Suprapubic skin (tissue), 4 donors: ENCODE measurements at regions not wholly inside any gene's neighbourhood (a gene's known extent, or its start where the extent isn't known, plus 50 kb on each side); places are given as distances from the start of the nearest gene placed in this dataset.

Experiments used
- DNase-seq, 2 donors: peaks; one replicate each; pipeline ENCODE4 v3.0.0-alpha.2; 2019; ENCODE audit warnings: low spot score in 2 of 2
- H3K27ac ChIP-seq: fragments of 200-600 bp; sonication (generic); one replicate; pipeline ENCODE4 v1.5.1; 2019
- H3K27me3 ChIP-seq: fragments of 200-600 bp; sonication (generic); one replicate; pipeline ENCODE4 v1.5.1; 2019
- H3K36me3 ChIP-seq: fragments of 200-600 bp; sonication (generic); one replicate; pipeline ENCODE4 v1.5.1; 2019
- H3K4me1 ChIP-seq: fragments of 200-600 bp; sonication (generic); one replicate; pipeline ENCODE4 v1.5.1; 2019
- H3K4me3 ChIP-seq: fragments of 200-600 bp; sonication (generic); one replicate; pipeline ENCODE4 v1.5.1; 2019; ENCODE audit warnings: mild to moderate bottlenecking
- H3K9me3 ChIP-seq: fragments of 200-600 bp; sonication (generic); one replicate; pipeline ENCODE4 v1.5.1; 2019
- EP300 ChIP-seq: sonication (generic); formaldehyde crosslinking; IDR thresholded peaks from one replicate; pipeline ENCODE4 v1.6.1; 2017; ENCODE audit warnings: antibody characterized with exemption
- POLR2A ChIP-seq, 2 donors: fragments of 450-650 bp; IDR thresholded peaks; one replicate each; pipeline ENCODE4 v1.6.1; 2017; ENCODE audit warnings: antibody characterized with exemption in 2 of 2, mild to moderate bottlenecking in 2 of 2, moderate library complexity in 2 of 2
- POLR2AphosphoS5 ChIP-seq, 3 donors: sonication (generic); formaldehyde crosslinking; IDR thresholded peaks; one replicate each; pipeline ENCODE4 v1.6.1; 2017; ENCODE audit warnings: antibody characterized with exemption in 3 of 3
- WGBS: methylation state at CpG from one replicate; pipeline ENCODE4 v1.1.5; 2018; 5-methylcytosine and 5-hydroxymethylcytosine counted together
- TF ChIP-seq, protein P1 (sequence below), 2 donors: fragments of 200-600 bp in 1 of 2; fragments of 450-650 bp in 1 of 2; sonication (generic) in 1 of 2; IDR thresholded peaks; one replicate each; pipeline ENCODE4 v1.5.1; 2016 to 2019; ENCODE audit warnings: antibody characterized with exemption in 2 of 2, mild to moderate bottlenecking in 1 of 2, moderate library complexity in 1 of 2

DNA sequence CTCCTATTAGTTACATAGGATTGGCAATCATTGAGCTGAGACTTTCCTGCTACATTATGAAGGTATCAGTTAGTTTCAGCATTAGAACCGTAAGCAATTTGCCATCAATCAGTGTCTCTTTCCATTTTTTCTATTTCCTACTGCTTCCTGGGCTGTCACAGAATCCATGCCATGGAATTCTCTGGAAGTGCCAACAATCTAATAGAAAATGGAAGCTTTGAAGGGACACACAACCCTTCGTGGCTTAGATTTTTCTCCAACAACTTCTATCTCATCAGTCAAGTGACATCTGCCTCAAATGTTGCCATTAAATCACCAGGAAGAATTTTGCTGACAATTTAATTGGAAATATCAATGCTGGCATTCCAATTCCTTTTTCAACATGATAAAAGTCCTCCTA, 183.5 kb upstream of the PARD3B start:
- Histone ChIP-seq H3K4me3 (no peak overlapping the region), H3K27me3 (no peaks in the 10 kb centered on the region), H3K9me3 (no peaks in the 10 kb centered on the region), H3K27ac (no peak overlapping the region), H3K4me1 (peaks cover 7% of the 10 kb centered on the region), H3K36me3 (no peaks in the 10 kb centered on the region)
- TF ChIP-seq, protein P1, sequence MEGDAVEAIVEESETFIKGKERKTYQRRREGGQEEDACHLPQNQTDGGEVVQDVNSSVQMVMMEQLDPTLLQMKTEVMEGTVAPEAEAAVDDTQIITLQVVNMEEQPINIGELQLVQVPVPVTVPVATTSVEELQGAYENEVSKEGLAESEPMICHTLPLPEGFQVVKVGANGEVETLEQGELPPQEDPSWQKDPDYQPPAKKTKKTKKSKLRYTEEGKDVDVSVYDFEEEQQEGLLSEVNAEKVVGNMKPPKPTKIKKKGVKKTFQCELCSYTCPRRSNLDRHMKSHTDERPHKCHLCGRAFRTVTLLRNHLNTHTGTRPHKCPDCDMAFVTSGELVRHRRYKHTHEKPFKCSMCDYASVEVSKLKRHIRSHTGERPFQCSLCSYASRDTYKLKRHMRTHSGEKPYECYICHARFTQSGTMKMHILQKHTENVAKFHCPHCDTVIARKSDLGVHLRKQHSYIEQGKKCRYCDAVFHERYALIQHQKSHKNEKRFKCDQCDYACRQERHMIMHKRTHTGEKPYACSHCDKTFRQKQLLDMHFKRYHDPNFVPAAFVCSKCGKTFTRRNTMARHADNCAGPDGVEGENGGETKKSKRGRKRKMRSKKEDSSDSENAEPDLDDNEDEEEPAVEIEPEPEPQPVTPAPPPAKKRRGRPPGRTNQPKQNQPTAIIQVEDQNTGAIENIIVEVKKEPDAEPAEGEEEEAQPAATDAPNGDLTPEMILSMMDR (IDR thresholded peaks at IDR 0.05): no peak
- TF ChIP-seq EP300 (no peak), POLR2A (IDR thresholded peaks at IDR 0.05) (no peak), POLR2AphosphoS5 (IDR thresholded peaks at IDR 0.05) (no peak)
- WGBS: 66% methylated on average over 2 of the region's 2 CpGs
- no peak for DNase-seq

GRCh38 chr2:204362581-204362980, 182.7 kb upstream of the PARD3B start:
- TF ChIP-seq EP300 (no peak), POLR2AphosphoS5 (IDR thresholded peaks at IDR 0.05) (no peak), POLR2A (IDR thresholded peaks at IDR 0.05) (no peak)
- TF ChIP-seq, protein P1 (IDR thresholded peaks at IDR 0.05): no peak
- Histone ChIP-seq H3K9me3 (no peaks in the 10 kb centered on the region), H3K27me3 (no peaks in the 10 kb centered on the region), H3K36me3 (no peaks in the 10 kb centered on the region), H3K4me3 (no peak overlapping the region), H3K4me1 (peaks cover 7% of the 10 kb centered on the region), H3K27ac (no peak overlapping the region)
- no peak for DNase-seq
- 50% methylated on average over 1 of the region's 2 CpGs for WGBS

DNA sequence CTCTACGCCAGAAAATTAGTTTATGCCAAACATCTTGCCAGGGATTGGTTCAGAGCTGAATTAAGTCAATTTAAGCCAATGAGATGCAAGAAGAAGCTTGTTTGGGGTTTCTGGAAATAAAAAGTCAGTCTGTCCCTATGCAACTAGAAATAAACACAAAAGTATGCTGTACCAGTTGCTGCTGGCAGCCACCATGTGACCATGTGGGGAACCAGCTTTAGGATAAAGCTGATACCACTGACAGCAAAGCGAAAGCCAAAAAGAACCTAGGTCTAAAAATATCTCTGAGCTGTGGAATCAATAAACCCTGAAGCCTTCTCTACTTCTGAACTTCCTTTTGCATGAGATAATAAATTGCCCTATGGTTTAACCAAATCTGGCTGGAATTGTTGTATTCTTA, 181.8 kb upstream of the PARD3B start:
- no peak for DNase-seq
- Histone ChIP-seq H3K4me1 (peaks cover 7% of the 10 kb centered on the region), H3K27ac (no peak overlapping the region), H3K4me3 (no peak overlapping the region), H3K27me3 (no peaks in the 10 kb centered on the region), H3K36me3 (no peaks in the 10 kb centered on the region), H3K9me3 (no peaks in the 10 kb centered on the region)
- TF ChIP-seq EP300 (no peak), POLR2A (IDR thresholded peaks at IDR 0.05) (no peak), POLR2AphosphoS5 (IDR thresholded peaks at IDR 0.05) (no peak)
- TF ChIP-seq, protein P1 (IDR thresholded peaks at IDR 0.05): no peak
- WGBS: 58% methylated on average over 2 of the region's 2 CpGs

DNA sequence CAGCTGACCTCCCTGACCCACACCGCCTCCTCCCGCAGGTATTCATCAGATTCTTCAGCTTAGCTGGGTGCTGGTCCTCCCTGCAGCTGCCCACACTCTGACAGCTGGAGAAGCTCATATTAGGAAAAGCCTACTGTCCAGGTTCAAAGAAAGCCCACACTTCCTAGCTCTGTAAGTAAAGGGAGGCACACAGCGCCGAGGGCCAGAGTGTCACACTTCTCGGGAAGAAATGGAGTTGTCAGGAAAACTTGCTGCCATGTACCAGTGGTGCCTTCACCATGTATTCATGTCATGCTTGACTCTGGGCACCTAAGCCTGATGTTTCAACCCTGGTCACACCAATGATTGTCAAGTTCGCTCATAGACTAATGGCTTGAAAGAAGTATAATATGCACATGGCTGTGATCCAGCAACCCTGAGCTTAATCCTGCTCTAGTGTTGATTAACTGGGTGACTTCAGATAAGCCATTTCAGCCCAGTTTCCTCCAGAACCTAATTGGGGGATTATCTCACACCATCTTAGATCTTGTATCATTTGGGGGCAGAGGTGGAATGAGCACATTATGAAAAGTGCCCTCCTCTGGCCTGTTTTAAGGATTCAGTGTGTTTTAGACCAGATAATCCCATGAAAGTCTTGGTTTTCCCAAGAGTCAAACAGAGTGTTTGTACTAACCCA, 180.3 kb upstream of the PARD3B start:
- Histone ChIP-seq H3K27ac (no peak overlapping the region), H3K4me1 (peaks cover 10% of the 10 kb centered on the region), H3K27me3 (no peaks in the 10 kb centered on the region), H3K9me3 (no peaks in the 10 kb centered on the region), H3K4me3 (no peak overlapping the region), H3K36me3 (no peaks in the 10 kb centered on the region)
- TF ChIP-seq POLR2AphosphoS5 (IDR thresholded peaks at IDR 0.05) (no peak), POLR2A (IDR thresholded peaks at IDR 0.05) (no peak), EP300 (no peak)
- TF ChIP-seq, protein P1 (IDR thresholded peaks at IDR 0.05): no peak
- DNase-seq: no peak
- 100% methylated on average over 6 of the region's 6 CpGs for WGBS

DNA sequence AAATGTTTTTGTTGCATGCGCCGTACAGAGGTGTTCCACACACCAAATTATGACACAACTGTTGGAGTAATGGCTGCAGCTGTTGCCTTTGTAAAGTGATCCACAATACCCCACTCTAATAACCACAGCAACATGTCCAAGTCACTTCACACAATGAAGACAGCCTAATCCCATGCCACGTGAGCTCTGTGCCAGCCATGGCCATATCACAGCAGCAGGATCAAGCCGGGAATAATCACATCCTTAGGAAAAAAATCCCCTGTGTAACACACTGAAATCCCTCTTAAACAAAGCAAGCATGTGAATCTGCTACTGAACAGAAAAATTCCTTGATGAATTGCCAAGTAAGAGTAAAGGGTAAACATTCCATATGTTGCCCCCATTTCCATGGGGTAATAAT, 179.5 kb upstream of the PARD3B start:
- no peaks in the 10 kb centered on the region for H3K9me3 ChIP-seq
- no peaks in the 10 kb centered on the region for H3K27me3 ChIP-seq
- TF ChIP-seq POLR2A (IDR thresholded peaks at IDR 0.05): no peak
- TF ChIP-seq, protein P1 (IDR thresholded peaks at IDR 0.05): no peak
- no peak for TF ChIP-seq EP300
- TF ChIP-seq POLR2AphosphoS5 (IDR thresholded peaks at IDR 0.05): no peak
- no peak overlapping the region for H3K27ac ChIP-seq
- H3K4me3 ChIP-seq: no peak overlapping the region
- H3K4me1 ChIP-seq: peaks cover 10% of the 10 kb centered on the region
- no peaks in the 10 kb centered on the region for H3K36me3 ChIP-seq
- DNase-seq: no peak
- 76% methylated on average over 4 of the region's 4 CpGs for WGBS
